HEK293 (cell line): ENCODE measurements at regions not wholly inside any gene's neighbourhood (a gene's known extent, or its start where the extent isn't known, plus 50 kb on each side); places are given as distances from the start of the nearest gene placed in this dataset.

Source experiments
- ATF2 ChIP-seq: fragments of 450-650 bp; formaldehyde crosslinking; IDR thresholded peaks from 2 replicates; pipeline ENCODE4 v1.5.1; 2016; ENCODE audit warnings: missing biosample characterization, missing genetic modification characterization, low read depth
- CTCF ChIP-seq: fragments of 450-650 bp; formaldehyde crosslinking; IDR thresholded peaks from 2 replicates; pipeline ENCODE4 v1.5.1; 2016; ENCODE audit warnings: missing biosample characterization, missing genetic modification characterization
- REST ChIP-seq: fragments of 450-650 bp; formaldehyde crosslinking; IDR thresholded peaks from 2 replicates; pipeline ENCODE4 v1.5.1; 2016; ENCODE audit warnings: missing biosample characterization, missing genetic modification characterization
- ZBTB11 ChIP-seq: fragments of 450-650 bp; formaldehyde crosslinking; conservative IDR thresholded peaks from 2 replicates; pipeline ENCODE4 v1.5.1; 2016; ENCODE audit warnings: low read depth, missing biosample characterization, missing genetic modification characterization
- ZBTB7A ChIP-seq: fragments of 450-650 bp; formaldehyde crosslinking; IDR thresholded peaks from 2 replicates; pipeline ENCODE4 v1.5.1; 2016; ENCODE audit warnings: low read depth, missing biosample characterization, missing genetic modification characterization
- ZNF19 ChIP-seq: fragments of 450-650 bp; formaldehyde crosslinking; IDR thresholded peaks from 2 replicates; pipeline ENCODE4; 2016; ENCODE audit warnings: missing biosample characterization, missing genetic modification characterization, low read depth
- ZNF423 ChIP-seq: fragments of 450-650 bp; formaldehyde crosslinking; IDR thresholded peaks from 2 replicates; pipeline ENCODE4 v1.5.1; 2016; ENCODE audit warnings: missing biosample characterization, missing genetic modification characterization
- ZNF701 ChIP-seq: fragments of 450-650 bp; formaldehyde crosslinking; IDR thresholded peaks from 2 replicates; pipeline ENCODE4 v1.5.1; 2016; ENCODE audit warnings: missing biosample characterization, missing genetic modification characterization

GRCh38 chr13:24097667-24098066 lies 62.9 kb upstream of the SPATA13 start:
- TF ChIP-seq CTCF (tag by site-specific recombination) (no peak), ATF2 (tag by site-specific recombination) (no peak), ZBTB7A (tag by site-specific recombination) (no peak), ZNF701 (tag by site-specific recombination) (no peak), ZNF19 (no peak), ZBTB11 (no peak), ZNF423 (no peak), REST (tag by site-specific recombination) (no peak)
